Testis (tissue), 2 donors: ENCODE measurements at regions not wholly inside any gene's neighbourhood (a gene's known extent, or its start where the extent isn't known, plus 50 kb on each side); places are given as distances from the start of the nearest gene placed in this dataset.

Source experiments
- POLR2A ChIP-seq: fragments of 450-650 bp; IDR thresholded peaks from one replicate; pipeline ENCODE4 v1.6.1; 2017; ENCODE audit warnings: antibody characterized with exemption, mild to moderate bottlenecking, moderate library complexity
- TF ChIP-seq, protein P1 (sequence below), 3 experiments: fragments of 450-650 bp in 2 of 3; fragments of 200-600 bp in 1 of 3; sonication (generic) in 1 of 3; IDR thresholded peaks; one replicate each; pipeline ENCODE4 v1.5.1; 2016 to 2019; ENCODE audit warnings: antibody characterized with exemption in 3 of 3, mild to moderate bottlenecking in 2 of 3, moderate library complexity in 1 of 3

DNA sequence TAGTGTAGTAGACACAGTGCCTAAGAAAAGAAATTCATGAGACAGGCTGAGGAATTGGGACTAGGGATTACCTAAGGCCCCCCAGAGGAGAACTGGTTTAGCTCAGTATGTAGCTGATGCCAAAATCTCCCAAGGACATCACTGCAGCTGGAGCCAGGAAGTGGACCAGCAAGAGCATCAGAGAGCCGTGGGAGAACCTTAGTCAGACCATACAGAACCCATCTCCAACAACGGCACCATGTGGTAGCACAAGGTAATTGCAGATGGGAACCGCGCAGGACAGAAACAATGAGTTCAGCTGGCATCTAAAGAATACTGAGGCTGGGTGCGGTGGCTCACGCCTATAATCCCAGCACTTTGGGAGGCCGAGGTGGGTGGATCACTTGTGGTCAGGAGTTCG lies 81.7 kb downstream of the WNT5A start:
- no peak for TF ChIP-seq POLR2A
- TF ChIP-seq, protein P1, sequence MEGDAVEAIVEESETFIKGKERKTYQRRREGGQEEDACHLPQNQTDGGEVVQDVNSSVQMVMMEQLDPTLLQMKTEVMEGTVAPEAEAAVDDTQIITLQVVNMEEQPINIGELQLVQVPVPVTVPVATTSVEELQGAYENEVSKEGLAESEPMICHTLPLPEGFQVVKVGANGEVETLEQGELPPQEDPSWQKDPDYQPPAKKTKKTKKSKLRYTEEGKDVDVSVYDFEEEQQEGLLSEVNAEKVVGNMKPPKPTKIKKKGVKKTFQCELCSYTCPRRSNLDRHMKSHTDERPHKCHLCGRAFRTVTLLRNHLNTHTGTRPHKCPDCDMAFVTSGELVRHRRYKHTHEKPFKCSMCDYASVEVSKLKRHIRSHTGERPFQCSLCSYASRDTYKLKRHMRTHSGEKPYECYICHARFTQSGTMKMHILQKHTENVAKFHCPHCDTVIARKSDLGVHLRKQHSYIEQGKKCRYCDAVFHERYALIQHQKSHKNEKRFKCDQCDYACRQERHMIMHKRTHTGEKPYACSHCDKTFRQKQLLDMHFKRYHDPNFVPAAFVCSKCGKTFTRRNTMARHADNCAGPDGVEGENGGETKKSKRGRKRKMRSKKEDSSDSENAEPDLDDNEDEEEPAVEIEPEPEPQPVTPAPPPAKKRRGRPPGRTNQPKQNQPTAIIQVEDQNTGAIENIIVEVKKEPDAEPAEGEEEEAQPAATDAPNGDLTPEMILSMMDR (IDR thresholded peaks at IDR 0.05), result peak; percentile 33 to 56 (median 52)
